UCSD-AML1 (cell line): ENCODE measurements at regions not wholly inside any gene's neighbourhood (a gene's known extent, or its start where the extent isn't known, plus 50 kb on each side); places are given as distances from the start of the nearest gene placed in this dataset.

Experiments
- DNase-seq: peaks from one replicate; lab custom pipeline; 2025; ENCODE audit not compliant: unreplicated experiment; lab: John Stamatoyannopoulos, UW

DNA sequence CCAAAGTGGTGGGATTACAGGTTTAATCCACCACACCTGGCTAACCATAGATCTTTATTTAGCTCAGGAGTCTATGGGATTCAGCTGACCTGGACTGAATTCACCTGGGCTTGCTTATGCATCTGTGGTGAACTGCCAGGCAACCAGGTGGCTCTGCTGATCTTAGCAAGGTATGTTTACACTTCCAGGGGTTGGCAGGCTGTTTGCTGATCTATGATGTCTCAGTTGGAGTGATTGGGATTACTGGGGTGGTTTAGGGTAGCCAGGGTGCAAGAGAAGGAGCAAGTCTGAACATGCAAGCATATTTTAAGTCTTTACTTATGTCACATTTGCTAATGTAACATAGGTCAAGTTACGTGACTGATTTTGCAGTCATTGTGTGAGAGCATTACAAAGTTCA is 63.6 kb upstream of the JAK2 start:
- DNase-seq: no peak

GRCh38 chr9:4922101-4922500 is 63.0 kb upstream of the JAK2 start:
- DNase-seq: no peak

GRCh38 chr9:4922730-4923129 is 62.3 kb upstream of the JAK2 start:
- DNase-seq: no peak

GRCh38 chr9:4923141-4923540 is 61.9 kb upstream of the JAK2 start:
- no peak for DNase-seq

- DNase-seq: peak; percentile 22
Measured at GRCh38 chr9:4923580-4924544, 61.2 kb upstream of the JAK2 start.

DNA sequence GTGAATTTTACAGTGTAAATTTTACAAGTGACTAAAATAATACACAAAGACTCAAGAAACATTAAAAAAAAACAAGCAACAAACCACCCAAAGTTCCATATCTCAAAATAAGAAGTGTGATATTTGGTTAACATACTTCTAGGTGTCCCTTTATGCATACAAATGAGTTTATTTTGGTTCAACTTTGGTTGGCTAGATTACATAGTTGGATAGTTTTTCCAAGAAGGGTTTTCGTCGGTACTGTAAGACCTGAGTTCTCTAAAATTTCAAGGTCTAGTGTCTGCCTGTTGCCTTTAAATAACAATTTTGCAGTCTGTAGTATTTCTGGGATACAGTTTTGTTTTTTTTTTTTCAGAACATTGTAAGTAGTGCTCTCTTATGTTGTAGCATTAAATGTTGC is 58.8 kb upstream of the JAK2 start:
- no peak for DNase-seq

GRCh38 chr9:4927043-4927471 is 58.0 kb upstream of the JAK2 start:
- no peak for DNase-seq

- no peak for DNase-seq
Measured at GRCh38 chr9:4927701-4928100, 57.4 kb upstream of the JAK2 start.

DNA sequence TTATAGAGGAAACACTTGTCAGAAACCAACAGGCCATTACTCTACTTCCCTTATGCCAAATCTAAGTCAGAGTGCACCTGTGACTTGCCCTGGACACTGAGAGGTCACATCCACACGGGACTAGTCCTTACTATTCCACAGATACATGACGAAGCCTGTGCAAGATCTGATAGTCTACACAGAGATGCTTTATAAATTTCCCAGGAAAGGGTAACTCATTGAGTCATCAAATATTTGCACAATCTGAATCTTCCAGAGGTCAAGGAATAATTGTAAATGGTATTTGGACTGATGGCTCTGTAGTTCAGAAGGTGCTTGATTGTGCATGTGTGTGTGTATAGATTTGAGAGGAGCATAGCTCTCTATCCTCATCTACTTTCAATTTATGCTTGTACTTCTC is 55.2 kb upstream of the JAK2 start:
- no peak for DNase-seq

GRCh38 chr9:4932681-4933080 is 52.4 kb upstream of the JAK2 start:
- no peak for DNase-seq

- DNase-seq: no peak
Measured at GRCh38 chr9:4933177-4933576, 51.9 kb upstream of the JAK2 start.

DNA sequence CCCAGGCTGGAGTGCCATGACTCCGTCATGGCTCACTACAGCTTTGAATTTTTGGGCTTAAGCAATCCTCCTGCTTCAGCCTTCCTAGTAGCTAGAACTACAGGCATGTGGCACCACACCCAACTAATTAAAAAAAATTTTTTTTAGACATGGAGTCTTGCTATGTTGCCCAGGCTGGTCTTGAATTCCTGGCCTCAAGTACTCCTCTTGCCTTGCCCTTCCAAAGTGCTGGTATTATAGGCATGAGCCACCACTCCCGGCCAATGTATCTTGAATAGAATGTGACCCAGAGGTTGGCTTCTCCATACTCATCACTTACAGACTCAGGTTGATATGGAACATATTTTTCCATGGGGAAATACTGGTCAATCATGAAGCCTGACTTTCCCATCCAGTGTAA is 51.2 kb upstream of the JAK2 start:
- DNase-seq: no peak

DNA sequence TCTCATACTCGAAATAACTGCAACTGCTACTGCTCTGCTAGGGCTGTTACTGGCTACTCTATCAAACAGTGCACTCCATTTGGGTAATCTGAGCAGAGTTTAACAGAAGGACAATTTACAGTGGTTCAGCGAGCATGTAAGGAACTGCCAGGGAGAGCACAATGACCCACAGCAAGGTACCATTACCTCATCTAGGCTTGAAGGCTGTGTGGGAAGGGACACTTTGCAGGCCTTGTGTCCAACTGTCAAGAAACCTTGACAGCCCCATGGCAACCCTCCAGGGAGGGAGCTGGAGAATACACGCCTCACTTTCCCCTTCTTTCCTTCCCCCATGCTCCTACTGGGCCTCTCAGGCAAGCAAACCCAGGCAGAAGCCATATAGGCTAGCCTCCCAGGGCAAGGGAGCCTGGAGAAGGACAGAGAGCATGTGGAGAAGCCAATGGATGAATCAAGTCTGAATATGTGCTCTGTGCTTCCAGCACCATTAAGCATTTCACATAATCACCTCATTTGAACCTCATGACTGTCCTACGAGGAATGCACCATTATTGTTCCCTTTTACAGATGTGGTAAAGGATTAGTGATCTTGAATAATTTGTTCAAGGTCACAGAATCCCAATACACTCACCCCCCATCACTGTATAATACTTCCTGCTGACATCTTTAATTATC is 49.9 kb upstream of the JAK2 start:
- DNase-seq: no peak
